ENCODE measurements at regions not wholly inside any gene's neighbourhood (a gene's known extent, or its start where the extent isn't known, plus 50 kb on each side); places are given as distances from the start of the nearest gene placed in this dataset.

GRCh38 chr6:158908606-158909005 lies 89.4 kb upstream of the EZR start:
- TF ChIP-seq CTCF (IDR thresholded peaks at IDR 0.05) (no peak), POLR2A (IDR thresholded peaks at IDR 0.05) (no peak)
